ENCODE measurements at regions not wholly inside any gene's neighbourhood (a gene's known extent, or its start where the extent isn't known, plus 50 kb on each side); places are given as distances from the start of the nearest gene placed in this dataset.

GRCh38 chr10:113278664-113279063, 274.2 kb upstream of the HABP2 start:
- peaks cover 6 to 17% of the 10 kb centered on the region in 2 donors for H3K4me1 ChIP-seq (ENCODE audit: control insufficient read depth in 2 of 2, insufficient read depth in 2 of 2, low read length in 2 of 2)
- WGBS, result 73% methylated on average over 3 of the region's 3 CpGs
- no peak overlapping the region for H3K4me3 ChIP-seq (ENCODE audit: low read length in 2 of 2)
- peaks cover 0 to 5% of the 10 kb centered on the region in 2 donors for H3K36me3 ChIP-seq (ENCODE audit: control insufficient read depth in 2 of 2, insufficient read depth in 2 of 2, low read length in 1 of 2)
- peaks cover 0 to 4% of the 10 kb centered on the region in 2 donors for H3K9me3 ChIP-seq (ENCODE audit: control insufficient read depth in 2 of 2, insufficient read depth in 1 of 2, low read length in 1 of 2)
- no peaks in the 10 kb centered on the region for H3K27me3 ChIP-seq (ENCODE audit: control insufficient read depth in 2 of 2, insufficient read depth in 1 of 2, low read length in 1 of 2)
- DNase-seq (ENCODE audit: low read depth in 6 of 9, low spot score in 9 of 9), result no peak
- no peak overlapping the region for H3K27ac ChIP-seq (ENCODE audit: low read depth in 1 of 2, low read length in 1 of 2)

GRCh38 chr10:113279262-113279661, 273.6 kb upstream of the HABP2 start:
- peaks cover 0 to 3% of the 10 kb centered on the region in 2 donors for H3K9me3 ChIP-seq (ENCODE audit: control insufficient read depth in 2 of 2, insufficient read depth in 1 of 2, low read length in 1 of 2)
- H3K27ac ChIP-seq (ENCODE audit: low read depth in 1 of 2, low read length in 1 of 2), result no peak overlapping the region
- no peaks in the 10 kb centered on the region for H3K27me3 ChIP-seq (ENCODE audit: control insufficient read depth in 2 of 2, insufficient read depth in 1 of 2, low read length in 1 of 2)
- WGBS, result 96% methylated on average over 4 of the region's 4 CpGs
- no peak for DNase-seq (ENCODE audit: low read depth in 6 of 9, low spot score in 9 of 9)
- H3K36me3 ChIP-seq (ENCODE audit: control insufficient read depth in 2 of 2, insufficient read depth in 2 of 2, low read length in 1 of 2), result peaks cover 0 to 5% of the 10 kb centered on the region in 2 donors
- peaks cover 3 to 19% of the 10 kb centered on the region in 2 donors for H3K4me1 ChIP-seq (ENCODE audit: control insufficient read depth in 2 of 2, insufficient read depth in 2 of 2, low read length in 2 of 2)
- no peak overlapping the region for H3K4me3 ChIP-seq (ENCODE audit: low read length in 2 of 2)

GRCh38 chr10:113282564-113282963, 270.3 kb upstream of the HABP2 start:
- no peaks in the 10 kb centered on the region for H3K9me3 ChIP-seq (ENCODE audit: control insufficient read depth in 2 of 2, insufficient read depth in 1 of 2, low read length in 1 of 2)
- H3K4me1 ChIP-seq (ENCODE audit: control insufficient read depth in 2 of 2, insufficient read depth in 2 of 2, low read length in 2 of 2), result peaks cover 14 to 25% of the 10 kb centered on the region in 2 donors
- no peak for DNase-seq (ENCODE audit: low read depth in 6 of 9, low spot score in 9 of 9)
- WGBS, result 99% methylated on average over 4 of the region's 4 CpGs
- H3K4me3 ChIP-seq (ENCODE audit: low read length in 2 of 2), result no peak overlapping the region
- H3K36me3 ChIP-seq (ENCODE audit: control insufficient read depth in 2 of 2, insufficient read depth in 2 of 2, low read length in 1 of 2), result no peaks in the 10 kb centered on the region
- H3K27ac ChIP-seq (ENCODE audit: low read depth in 1 of 2, low read length in 1 of 2), result no peak overlapping the region
- H3K27me3 ChIP-seq (ENCODE audit: control insufficient read depth in 2 of 2, insufficient read depth in 1 of 2, low read length in 1 of 2), result no peaks in the 10 kb centered on the region

- H3K27me3 ChIP-seq (ENCODE audit: control insufficient read depth in 2 of 2, insufficient read depth in 1 of 2, low read length in 1 of 2), result no peaks in the 10 kb centered on the region
- peaks cover 14 to 21% of the 10 kb centered on the region in 2 donors for H3K4me1 ChIP-seq (ENCODE audit: control insufficient read depth in 2 of 2, insufficient read depth in 2 of 2, low read length in 2 of 2)
- DNase-seq (ENCODE audit: low read depth in 6 of 9, low spot score in 9 of 9), result no peak
- H3K27ac ChIP-seq (ENCODE audit: low read depth in 1 of 2, low read length in 1 of 2), result no peak overlapping the region
- no peaks in the 10 kb centered on the region for H3K36me3 ChIP-seq (ENCODE audit: control insufficient read depth in 2 of 2, insufficient read depth in 2 of 2, low read length in 1 of 2)
- 97% methylated on average over 5 of the region's 5 CpGs for WGBS
- H3K9me3 ChIP-seq (ENCODE audit: control insufficient read depth in 2 of 2, insufficient read depth in 1 of 2, low read length in 1 of 2), result no peaks in the 10 kb centered on the region
- no peak overlapping the region for H3K4me3 ChIP-seq (ENCODE audit: low read length in 2 of 2)
Observed at GRCh38 chr10:113283189-113283588, 269.7 kb upstream of the HABP2 start.

GRCh38 chr10:113284635-113285034, 268.2 kb upstream of the HABP2 start:
- H3K4me3 ChIP-seq (ENCODE audit: low read length in 2 of 2), result no peak overlapping the region
- WGBS, result 98% methylated on average over 4 of the region's 4 CpGs
- peaks cover 11 to 14% of the 10 kb centered on the region in 2 donors for H3K4me1 ChIP-seq (ENCODE audit: control insufficient read depth in 2 of 2, insufficient read depth in 2 of 2, low read length in 2 of 2)

GRCh38 chr10:113285305-113285704, 267.5 kb upstream of the HABP2 start:
- Histone ChIP-seq H3K36me3 (ENCODE audit: control insufficient read depth in 2 of 2, insufficient read depth in 2 of 2, low read length in 1 of 2) (no peaks in the 10 kb centered on the region), H3K4me1 (ENCODE audit: control insufficient read depth in 2 of 2, insufficient read depth in 2 of 2, low read length in 2 of 2) (peaks cover 11 to 14% of the 10 kb centered on the region in 2 donors), H3K4me3 (ENCODE audit: low read length in 2 of 2) (no peak overlapping the region), H3K27me3 (ENCODE audit: control insufficient read depth in 2 of 2, insufficient read depth in 1 of 2, low read length in 1 of 2) (no peaks in the 10 kb centered on the region), H3K27ac (ENCODE audit: low read depth in 1 of 2, low read length in 1 of 2) (no peak overlapping the region), H3K9me3 (ENCODE audit: control insufficient read depth in 2 of 2, insufficient read depth in 1 of 2, low read length in 1 of 2) (no peaks in the 10 kb centered on the region)
- DNase-seq (ENCODE audit: low read depth in 6 of 9, low spot score in 9 of 9), result no peak
- 93% methylated on average over 9 of the region's 9 CpGs for WGBS

More at GRCh38 chr10:113284635-113285034, 268.2 kb upstream of the HABP2 start:
- Histone ChIP-seq H3K27ac (ENCODE audit: low read depth in 1 of 2, low read length in 1 of 2) (no peak overlapping the region), H3K27me3 (ENCODE audit: control insufficient read depth in 2 of 2, insufficient read depth in 1 of 2, low read length in 1 of 2) (no peaks in the 10 kb centered on the region), H3K36me3 (ENCODE audit: control insufficient read depth in 2 of 2, insufficient read depth in 2 of 2, low read length in 1 of 2) (no peaks in the 10 kb centered on the region), H3K9me3 (ENCODE audit: control insufficient read depth in 2 of 2, insufficient read depth in 1 of 2, low read length in 1 of 2) (no peaks in the 10 kb centered on the region)
- no peak for DNase-seq (ENCODE audit: low read depth in 6 of 9, low spot score in 9 of 9)

GRCh38 chr10:113287592-113287991, 265.3 kb upstream of the HABP2 start:
- no peak overlapping the region for H3K27ac ChIP-seq (ENCODE audit: low read depth in 1 of 2, low read length in 1 of 2)
- DNase-seq (ENCODE audit: low read depth in 6 of 9, low spot score in 9 of 9), result no peak
- no peaks in the 10 kb centered on the region for H3K27me3 ChIP-seq (ENCODE audit: control insufficient read depth in 2 of 2, insufficient read depth in 1 of 2, low read length in 1 of 2)
- H3K36me3 ChIP-seq (ENCODE audit: control insufficient read depth in 2 of 2, insufficient read depth in 2 of 2, low read length in 1 of 2), result no peaks in the 10 kb centered on the region
- H3K9me3 ChIP-seq (ENCODE audit: control insufficient read depth in 2 of 2, insufficient read depth in 1 of 2, low read length in 1 of 2), result no peaks in the 10 kb centered on the region
- H3K4me3 ChIP-seq (ENCODE audit: low read length in 2 of 2), result no peak overlapping the region
- peaks cover 11 to 14% of the 10 kb centered on the region in 2 donors for H3K4me1 ChIP-seq (ENCODE audit: control insufficient read depth in 2 of 2, insufficient read depth in 2 of 2, low read length in 2 of 2)

GRCh38 chr10:113290137-113290536, 262.7 kb upstream of the HABP2 start:
- Histone ChIP-seq H3K4me1 (ENCODE audit: control insufficient read depth in 2 of 2, insufficient read depth in 2 of 2, low read length in 2 of 2) (peaks cover 6 to 11% of the 10 kb centered on the region in 2 donors), H3K27ac (ENCODE audit: low read depth in 1 of 2, low read length in 1 of 2) (no peak overlapping the region), H3K27me3 (ENCODE audit: control insufficient read depth in 2 of 2, insufficient read depth in 1 of 2, low read length in 1 of 2) (no peaks in the 10 kb centered on the region), H3K36me3 (ENCODE audit: control insufficient read depth in 2 of 2, insufficient read depth in 2 of 2, low read length in 1 of 2) (no peaks in the 10 kb centered on the region), H3K4me3 (ENCODE audit: low read length in 2 of 2) (no peak overlapping the region), H3K9me3 (ENCODE audit: control insufficient read depth in 2 of 2, insufficient read depth in 1 of 2, low read length in 1 of 2) (no peaks in the 10 kb centered on the region)
- WGBS, result 96% methylated on average over 1 of the region's 1 CpG
- no peak for DNase-seq (ENCODE audit: low read depth in 6 of 9, low spot score in 9 of 9)

- Histone ChIP-seq H3K4me1 (ENCODE audit: control insufficient read depth in 2 of 2, insufficient read depth in 2 of 2, low read length in 2 of 2) (no peaks in the 10 kb centered on the region), H3K36me3 (ENCODE audit: control insufficient read depth in 2 of 2, insufficient read depth in 2 of 2, low read length in 1 of 2) (no peaks in the 10 kb centered on the region), H3K9me3 (ENCODE audit: control insufficient read depth in 2 of 2, insufficient read depth in 1 of 2, low read length in 1 of 2) (no peaks in the 10 kb centered on the region), H3K27ac (ENCODE audit: low read depth in 1 of 2, low read length in 1 of 2) (no peak overlapping the region), H3K27me3 (ENCODE audit: control insufficient read depth in 2 of 2, insufficient read depth in 1 of 2, low read length in 1 of 2) (no peaks in the 10 kb centered on the region), H3K4me3 (ENCODE audit: low read length in 2 of 2) (no peak overlapping the region)
- WGBS, result 96% methylated on average over 2 of the region's 2 CpGs
- DNase-seq (ENCODE audit: low read depth in 6 of 9, low spot score in 9 of 9), result no peak
Observed at GRCh38 chr10:113291413-113291812, 261.4 kb upstream of the HABP2 start.

- H3K27me3 ChIP-seq (ENCODE audit: control insufficient read depth in 2 of 2, insufficient read depth in 1 of 2, low read length in 1 of 2), result no peaks in the 10 kb centered on the region
- WGBS, result 96% methylated on average over 3 of the region's 3 CpGs
Observed at GRCh38 chr10:113292086-113292485, 260.8 kb upstream of the HABP2 start.

More at GRCh38 chr10:113292086-113292485, 260.8 kb upstream of the HABP2 start:
- Histone ChIP-seq H3K9me3 (ENCODE audit: control insufficient read depth in 2 of 2, insufficient read depth in 1 of 2, low read length in 1 of 2) (no peaks in the 10 kb centered on the region), H3K4me1 (ENCODE audit: control insufficient read depth in 2 of 2, insufficient read depth in 2 of 2, low read length in 2 of 2) (no peaks in the 10 kb centered on the region), H3K4me3 (ENCODE audit: low read length in 2 of 2) (no peak overlapping the region), H3K27ac (ENCODE audit: low read depth in 1 of 2, low read length in 1 of 2) (no peak overlapping the region), H3K36me3 (ENCODE audit: control insufficient read depth in 2 of 2, insufficient read depth in 2 of 2, low read length in 1 of 2) (no peaks in the 10 kb centered on the region)
- no peak for DNase-seq (ENCODE audit: low read depth in 6 of 9, low spot score in 9 of 9)
